Neural crest cell (in vitro differentiated cells): ENCODE measurements at regions not wholly inside any gene's neighbourhood (a gene's known extent, or its start where the extent isn't known, plus 50 kb on each side); places are given as distances from the start of the nearest gene placed in this dataset.

Experiments
- DNase-seq: peaks from one replicate; pipeline ENCODE4 v3.0.0; 2021; ENCODE audit warnings: low read depth, mixed read lengths, low spot score
- H3K27ac Mint-ChIP-seq: one replicate; pipeline ENCODE4 v1.8.0; 2021; ENCODE audit warnings: mild to moderate bottlenecking, mixed read lengths; ENCODE audit not compliant: unreplicated experiment
- H3K27me3 Mint-ChIP-seq: 2 replicates; pipeline ENCODE4 v1.8.0; 2021; ENCODE audit warnings: low read depth, mild to moderate bottlenecking, mixed read lengths
- H3K36me3 Mint-ChIP-seq: 2 replicates; pipeline ENCODE4 v1.8.0; 2021; ENCODE audit warnings: low read depth, mild to moderate bottlenecking, mixed read lengths
- H3K4me1 Mint-ChIP-seq: 2 replicates; pipeline ENCODE4 v1.8.0; 2021; ENCODE audit warnings: mixed read lengths
- H3K4me3 Mint-ChIP-seq: one replicate; pipeline ENCODE4 v1.8.0; 2021; ENCODE audit warnings: mild to moderate bottlenecking, mixed read lengths
- H3K9me3 Mint-ChIP-seq: 2 replicates; pipeline ENCODE4 v1.8.0; 2021; ENCODE audit warnings: mixed read lengths
- TF ChIP-seq, protein P1 (sequence below): fragments of 200-600 bp; sonication (generic); conservative IDR thresholded peaks from 2 replicates; pipeline ENCODE4 v1.5.0; 2021; ENCODE audit warnings: antibody characterized with exemption, mild to moderate bottlenecking

DNA sequence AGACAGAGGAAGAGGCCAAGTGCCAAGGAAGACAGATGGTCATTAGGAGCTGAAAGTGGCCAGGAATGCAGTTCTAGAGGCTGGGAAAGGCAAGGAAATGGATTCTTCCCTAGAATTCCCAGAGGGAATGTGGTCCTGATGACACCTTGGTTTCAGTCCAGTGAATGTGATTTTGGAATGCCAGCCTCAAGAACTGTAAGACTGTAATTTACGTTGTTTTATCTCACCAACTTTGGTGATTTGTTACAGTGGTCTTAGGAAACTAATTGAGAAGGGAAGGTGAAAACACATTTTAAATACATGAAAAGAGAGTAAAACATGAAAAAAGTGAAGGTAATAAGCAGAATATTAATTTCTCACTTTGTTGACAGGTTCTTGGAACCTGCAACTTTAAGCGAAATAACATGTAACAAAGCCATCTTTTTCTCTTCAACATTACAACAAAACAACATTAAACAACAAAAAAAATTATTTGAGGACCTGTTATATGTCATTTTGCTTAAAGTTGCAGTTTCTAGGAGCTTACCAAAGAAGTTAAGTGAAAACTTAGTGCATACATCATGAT is 370.2 kb downstream of the METTL4 start:
- no peak for DNase-seq
- Mint-ChIP-seq H3K4me1 (no peaks in the 10 kb centered on the region), H3K36me3 (no peaks in the 10 kb centered on the region), H3K4me3 (no peak overlapping the region), H3K9me3 (peaks cover 3% of the 10 kb centered on the region), H3K27me3 (no peaks in the 10 kb centered on the region), H3K27ac (no peak overlapping the region)
- TF ChIP-seq, protein P1, sequence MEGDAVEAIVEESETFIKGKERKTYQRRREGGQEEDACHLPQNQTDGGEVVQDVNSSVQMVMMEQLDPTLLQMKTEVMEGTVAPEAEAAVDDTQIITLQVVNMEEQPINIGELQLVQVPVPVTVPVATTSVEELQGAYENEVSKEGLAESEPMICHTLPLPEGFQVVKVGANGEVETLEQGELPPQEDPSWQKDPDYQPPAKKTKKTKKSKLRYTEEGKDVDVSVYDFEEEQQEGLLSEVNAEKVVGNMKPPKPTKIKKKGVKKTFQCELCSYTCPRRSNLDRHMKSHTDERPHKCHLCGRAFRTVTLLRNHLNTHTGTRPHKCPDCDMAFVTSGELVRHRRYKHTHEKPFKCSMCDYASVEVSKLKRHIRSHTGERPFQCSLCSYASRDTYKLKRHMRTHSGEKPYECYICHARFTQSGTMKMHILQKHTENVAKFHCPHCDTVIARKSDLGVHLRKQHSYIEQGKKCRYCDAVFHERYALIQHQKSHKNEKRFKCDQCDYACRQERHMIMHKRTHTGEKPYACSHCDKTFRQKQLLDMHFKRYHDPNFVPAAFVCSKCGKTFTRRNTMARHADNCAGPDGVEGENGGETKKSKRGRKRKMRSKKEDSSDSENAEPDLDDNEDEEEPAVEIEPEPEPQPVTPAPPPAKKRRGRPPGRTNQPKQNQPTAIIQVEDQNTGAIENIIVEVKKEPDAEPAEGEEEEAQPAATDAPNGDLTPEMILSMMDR: no peak

DNA sequence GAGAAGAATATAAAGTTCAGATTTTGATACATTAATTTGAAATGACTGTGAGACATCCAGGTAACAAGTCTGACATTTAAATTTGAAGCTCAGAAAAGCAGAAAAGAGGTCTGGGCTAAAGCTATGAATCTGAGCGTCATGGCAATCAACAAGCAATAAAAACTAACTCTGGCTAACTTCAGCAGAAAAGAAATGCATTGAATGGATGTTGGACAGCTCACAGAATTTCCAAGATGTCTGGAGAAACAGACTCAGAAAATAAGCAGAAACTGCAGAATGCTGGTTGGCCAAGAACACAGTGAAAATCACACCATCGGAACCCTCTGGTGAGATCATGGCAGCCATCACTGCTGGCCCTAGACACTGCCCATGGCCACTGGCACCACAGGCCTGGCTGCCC is 366.6 kb downstream of the METTL4 start:
- no peak for DNase-seq
- TF ChIP-seq, protein P1: no peak
- H3K27ac Mint-ChIP-seq: no peak overlapping the region
- no peaks in the 10 kb centered on the region for H3K27me3 Mint-ChIP-seq
- H3K4me3 Mint-ChIP-seq: no peak overlapping the region
- H3K9me3 Mint-ChIP-seq: peaks cover 3% of the 10 kb centered on the region
- no peaks in the 10 kb centered on the region for H3K36me3 Mint-ChIP-seq
- H3K4me1 Mint-ChIP-seq: no peaks in the 10 kb centered on the region

DNA sequence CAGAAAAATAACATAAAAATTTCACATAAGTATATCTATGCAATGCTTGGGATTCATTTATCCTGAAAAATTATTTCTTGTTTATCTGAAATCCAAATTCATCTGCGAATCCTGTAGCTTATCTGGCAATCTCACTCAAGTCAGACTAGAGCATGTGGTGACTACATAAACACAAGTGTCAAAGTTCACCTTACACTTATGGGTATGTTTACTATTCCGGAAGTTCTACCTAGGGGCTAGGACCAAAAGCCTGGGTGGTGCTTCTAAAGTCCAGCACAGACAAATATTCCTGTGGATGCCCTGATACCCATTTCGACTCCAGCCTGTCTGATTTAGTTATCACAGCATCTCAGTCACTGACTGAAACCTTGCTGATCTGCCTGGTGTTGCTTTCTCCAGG is 364.0 kb downstream of the METTL4 start:
- Mint-ChIP-seq H3K4me3 (no peak overlapping the region), H3K27ac (no peak overlapping the region), H3K9me3 (peaks cover 3% of the 10 kb centered on the region), H3K36me3 (no peaks in the 10 kb centered on the region), H3K4me1 (no peaks in the 10 kb centered on the region), H3K27me3 (no peaks in the 10 kb centered on the region)
- TF ChIP-seq, protein P1: no peak
- DNase-seq: no peak

DNA sequence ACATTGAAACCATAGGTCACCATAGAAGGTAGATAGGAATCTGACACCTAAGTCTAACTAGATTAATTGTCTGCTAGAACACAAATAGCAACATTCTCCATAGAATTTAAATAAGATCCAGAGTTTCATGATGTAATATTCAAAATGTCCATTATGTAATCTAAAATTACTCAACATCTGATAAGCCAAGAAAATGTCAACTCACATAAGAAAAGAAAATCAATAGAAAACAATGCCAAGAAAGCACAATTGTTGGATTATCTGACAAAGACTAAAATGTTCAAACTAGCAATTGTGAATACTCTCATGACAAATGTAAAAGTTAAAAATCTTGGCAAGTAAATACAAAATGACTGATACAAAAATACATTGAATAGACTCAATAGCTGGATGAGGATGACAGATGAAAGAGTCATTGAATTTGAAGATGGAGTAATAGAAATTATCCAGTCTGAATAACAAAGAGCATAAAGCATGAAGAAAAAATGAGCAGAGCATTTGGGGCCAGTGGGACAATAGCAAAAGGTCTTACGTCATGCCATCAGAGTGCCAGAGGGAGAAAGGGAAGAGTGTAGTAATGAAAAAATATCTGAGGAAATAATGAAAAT is 358.6 kb downstream of the METTL4 start:
- Mint-ChIP-seq H3K4me1 (no peaks in the 10 kb centered on the region), H3K4me3 (no peak overlapping the region), H3K36me3 (no peaks in the 10 kb centered on the region), H3K9me3 (peaks cover 5% of the 10 kb centered on the region), H3K27ac (no peak overlapping the region), H3K27me3 (no peaks in the 10 kb centered on the region)
- no peak for DNase-seq
- TF ChIP-seq, protein P1: no peak

DNA sequence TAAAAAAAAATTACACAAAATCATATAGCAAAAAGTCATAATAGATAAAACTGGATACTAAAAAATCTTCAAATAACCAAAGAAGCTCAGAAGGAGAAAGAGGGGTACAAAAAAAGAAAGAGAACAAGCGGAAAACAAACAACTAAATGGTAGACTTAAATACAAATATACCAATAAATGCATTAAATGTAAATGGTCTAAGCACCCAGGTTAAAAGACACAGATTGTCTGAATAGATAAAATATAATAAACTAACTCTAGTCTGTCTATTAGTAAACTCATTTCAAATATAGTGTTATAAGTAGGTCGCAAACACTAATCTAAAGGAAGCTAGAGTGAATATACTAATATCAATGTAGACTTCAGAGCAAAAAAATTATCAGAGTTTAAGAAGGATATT is 357.4 kb downstream of the METTL4 start:
- Mint-ChIP-seq H3K4me1 (no peaks in the 10 kb centered on the region), H3K4me3 (no peak overlapping the region), H3K27ac (no peak overlapping the region), H3K36me3 (no peaks in the 10 kb centered on the region), H3K9me3 (peaks cover 5% of the 10 kb centered on the region), H3K27me3 (peaks cover 2% of the 10 kb centered on the region)
- TF ChIP-seq, protein P1: no peak
- no peak for DNase-seq
